ENCODE measurements at regions not wholly inside any gene's neighbourhood (a gene's known extent, or its start where the extent isn't known, plus 50 kb on each side); places are given as distances from the start of the nearest gene placed in this dataset.

DNA sequence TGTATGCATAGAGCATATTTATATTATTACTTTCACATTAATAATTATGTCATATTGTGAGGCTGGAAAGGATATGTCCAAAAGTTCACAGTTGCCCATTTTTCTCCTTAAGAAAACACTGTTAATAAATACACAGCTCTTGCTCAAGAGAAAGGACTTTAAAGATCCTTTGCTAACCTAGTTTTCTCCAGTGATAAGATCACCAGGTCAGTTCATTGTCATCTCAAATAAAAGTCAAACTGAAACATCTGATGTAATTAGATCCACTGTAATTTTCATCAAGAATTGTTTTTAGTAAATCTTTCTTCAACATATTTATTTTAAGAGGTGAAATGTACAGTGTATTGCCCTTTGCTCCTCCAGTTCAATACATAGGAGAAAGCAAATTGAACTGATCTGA lies 82.8 kb upstream of the KLHL1 start:
- Mint-ChIP-seq H3K9me3 (peaks cover 6 to 14% (median 12%) of the 10 kb centered on the region in 3 donors), H3K4me1 (no peaks in the 10 kb centered on the region), H3K27me3 (no peaks in the 10 kb centered on the region), H3K36me3 (no peaks in the 10 kb centered on the region), H3K27ac (no peak overlapping the region), H3K4me3 (no peak overlapping the region)
- Histone ChIP-seq H3K4me3 (ENCODE audit: control insufficient read depth in 1 of 2, extremely low read depth in 1 of 2, low read length in 1 of 2) (no peak overlapping the region), H3K27ac (ENCODE audit: low read length) (no peak overlapping the region), H3K27me3 (replicated peaks in 1 of 2; ENCODE audit: control insufficient read depth in 2 of 2, extremely low read depth in 1 of 2, insufficient read depth in 2 of 2, low read length in 1 of 2) (no peaks in the 10 kb centered on the region), H3K9me3 (no peaks in the 10 kb centered on the region), H3K4me1 (ENCODE audit: control insufficient read depth in 1 of 2, extremely low read depth in 1 of 2, insufficient read depth in 2 of 2, low read length in 2 of 2) (no peaks in the 10 kb centered on the region), H3K36me3 (ENCODE audit: control insufficient read depth in 2 of 2, extremely low read depth in 1 of 2, insufficient read depth in 1 of 2, low read length in 1 of 2) (no peaks in the 10 kb centered on the region)
- ATAC-seq (replicated peaks in 1 of 4) (no peak), DNase-seq (no peak)
- ChIA-PET CTCF (no interaction called here), POLR2A (no interaction called here)

DNA sequence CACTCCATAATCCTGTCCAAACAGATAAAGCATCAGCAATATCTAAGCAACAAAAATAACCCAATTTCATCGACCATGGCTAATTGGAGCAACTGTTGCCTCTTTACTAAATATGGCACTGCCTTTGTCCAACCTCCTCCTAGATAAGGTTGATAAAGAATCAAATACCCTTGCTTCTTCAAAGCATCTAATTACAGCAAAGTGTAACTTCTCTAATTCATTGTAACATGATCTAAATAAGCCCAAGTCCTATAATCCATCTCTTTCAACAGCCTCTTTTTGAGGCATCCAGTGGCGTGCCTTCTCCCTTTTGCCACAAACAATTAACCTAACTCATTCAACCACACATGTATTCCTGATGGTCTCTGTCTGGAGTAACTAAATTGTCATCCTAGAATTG lies 81.7 kb upstream of the KLHL1 start:
- WGBS (ENCODE audit: insufficient coverage), result no CpG with 5 or more reads among the region's 2 CpGs
- DNase-seq, result no peak
- POLR2A ChIA-PET, result no interaction called here
- no peak for ATAC-seq (replicated peaks in 1 of 4)
- Histone ChIP-seq H3K27me3 (replicated peaks in 1 of 2; ENCODE audit: control insufficient read depth in 2 of 2, extremely low read depth in 1 of 2, insufficient read depth in 2 of 2, low read length in 1 of 2) (no peaks in the 10 kb centered on the region), H3K36me3 (ENCODE audit: control insufficient read depth in 2 of 2, extremely low read depth in 1 of 2, insufficient read depth in 1 of 2, low read length in 1 of 2) (no peaks in the 10 kb centered on the region), H3K27ac (ENCODE audit: low read length) (no peak overlapping the region), H3K9me3 (no peaks in the 10 kb centered on the region), H3K4me3 (ENCODE audit: control insufficient read depth in 1 of 2, extremely low read depth in 1 of 2, low read length in 1 of 2) (no peak overlapping the region), H3K4me1 (ENCODE audit: control insufficient read depth in 1 of 2, extremely low read depth in 1 of 2, insufficient read depth in 2 of 2, low read length in 2 of 2) (no peaks in the 10 kb centered on the region)
- CTCF ChIA-PET, result no interaction called here
- H3K27ac Mint-ChIP-seq, result no peak overlapping the region
- H3K9me3 Mint-ChIP-seq, result peaks cover 2 to 9% (median 6%) of the 10 kb centered on the region in 3 donors
- H3K27me3 Mint-ChIP-seq, result no peaks in the 10 kb centered on the region
- H3K4me3 Mint-ChIP-seq, result no peak overlapping the region
- H3K36me3 Mint-ChIP-seq, result no peaks in the 10 kb centered on the region
- no peaks in the 10 kb centered on the region for H3K4me1 Mint-ChIP-seq

GRCh38 chr13:70188567-70188966 lies 80.3 kb upstream of the KLHL1 start:
- H3K27me3 ChIP-seq (replicated peaks in 1 of 2; ENCODE audit: control insufficient read depth in 2 of 2, extremely low read depth in 1 of 2, insufficient read depth in 2 of 2, low read length in 1 of 2), result no peaks in the 10 kb centered on the region
- DNase-seq (no peak), ATAC-seq (replicated peaks in 1 of 4) (no peak)
- no peaks in the 10 kb centered on the region for H3K27me3 Mint-ChIP-seq
- H3K9me3 ChIP-seq, result no peaks in the 10 kb centered on the region
- no CpG with 5 or more reads among the region's 2 CpGs for WGBS (ENCODE audit: insufficient coverage)
- H3K36me3 ChIP-seq (ENCODE audit: control insufficient read depth in 2 of 2, extremely low read depth in 1 of 2, insufficient read depth in 1 of 2, low read length in 1 of 2), result no peaks in the 10 kb centered on the region
- no peaks in the 10 kb centered on the region for H3K4me1 ChIP-seq (ENCODE audit: control insufficient read depth in 1 of 2, extremely low read depth in 1 of 2, insufficient read depth in 2 of 2, low read length in 2 of 2)
- H3K4me3 ChIP-seq (ENCODE audit: control insufficient read depth in 1 of 2, extremely low read depth in 1 of 2, low read length in 1 of 2), result no peak overlapping the region
- H3K4me3 Mint-ChIP-seq, result no peak overlapping the region
- H3K27ac Mint-ChIP-seq, result no peak overlapping the region
- H3K4me1 Mint-ChIP-seq, result no peaks in the 10 kb centered on the region
- peaks cover 0 to 4% (median 0%) of the 10 kb centered on the region in 3 donors for H3K9me3 Mint-ChIP-seq
- no peak overlapping the region for H3K27ac ChIP-seq (ENCODE audit: low read length)
- POLR2A ChIA-PET, result no interaction called here
- CTCF ChIA-PET, result no interaction called here
- H3K36me3 Mint-ChIP-seq, result no peaks in the 10 kb centered on the region

- no peaks in the 10 kb centered on the region for H3K36me3 ChIP-seq (ENCODE audit: control insufficient read depth in 2 of 2, extremely low read depth in 1 of 2, insufficient read depth in 1 of 2, low read length in 1 of 2)
- ChIA-PET CTCF (no interaction called here), POLR2A (no interaction called here)
- no CpG with 5 or more reads among the region's 2 CpGs for WGBS (ENCODE audit: insufficient coverage)
- H3K4me3 ChIP-seq (ENCODE audit: control insufficient read depth in 1 of 2, extremely low read depth in 1 of 2, low read length in 1 of 2), result no peak overlapping the region
- ATAC-seq (replicated peaks in 1 of 4) (no peak), DNase-seq (no peak)
- H3K9me3 ChIP-seq, result peaks cover 2% of the 10 kb centered on the region
- no peaks in the 10 kb centered on the region for H3K27me3 ChIP-seq (replicated peaks in 1 of 2; ENCODE audit: control insufficient read depth in 2 of 2, extremely low read depth in 1 of 2, insufficient read depth in 2 of 2, low read length in 1 of 2)
- no peak overlapping the region for H3K27ac ChIP-seq (ENCODE audit: low read length)
- H3K27ac Mint-ChIP-seq, result no peak overlapping the region
- no peaks in the 10 kb centered on the region for H3K4me1 ChIP-seq (ENCODE audit: control insufficient read depth in 1 of 2, extremely low read depth in 1 of 2, insufficient read depth in 2 of 2, low read length in 2 of 2)
- peaks cover 0 to 12% (median 6%) of the 10 kb centered on the region in 3 donors for H3K9me3 Mint-ChIP-seq
- no peak overlapping the region for H3K4me3 Mint-ChIP-seq
- H3K27me3 Mint-ChIP-seq, result no peaks in the 10 kb centered on the region
- H3K4me1 Mint-ChIP-seq, result no peaks in the 10 kb centered on the region
- no peaks in the 10 kb centered on the region for H3K36me3 Mint-ChIP-seq
Measured at GRCh38 chr13:70183041-70183440, 74.8 kb upstream of the KLHL1 start.
